Skeletal muscle cell (primary cell): ENCODE measurements at regions not wholly inside any gene's neighbourhood (a gene's known extent, or its start where the extent isn't known, plus 50 kb on each side); places are given as distances from the start of the nearest gene placed in this dataset.

Experiments used
- DNase-seq: peaks from one replicate; pipeline ENCODE4 v3.0.0-alpha.2; 2010; ENCODE audit warnings: low read depth
- H3K4me3 ChIP-seq: 2 replicates; pipeline ENCODE4 v1.5.1; 2011; ENCODE audit warnings: low read depth, mild to moderate bottlenecking, control low read depth, low read length, moderate library complexity

- no peak overlapping the region for H3K4me3 ChIP-seq
- no peak for DNase-seq
These were observed 1254.7 kb downstream of the BRD1 start for GRCh38 chr22:48572951-48573350.

GRCh38 chr22:48570912-48571311 is 1256.8 kb downstream of the BRD1 start:
- DNase-seq = no peak

GRCh38 chr22:48569476-48570233 is 1258.0 kb downstream of the BRD1 start:
- no peak overlapping the region for H3K4me3 ChIP-seq
- DNase-seq = no peak

More at GRCh38 chr22:48570912-48571311, 1256.8 kb downstream of the BRD1 start:
- H3K4me3 ChIP-seq = no peak overlapping the region

- no peak overlapping the region for H3K4me3 ChIP-seq
- DNase-seq = no peak
These were observed 1258.8 kb downstream of the BRD1 start for GRCh38 chr22:48568736-48569330.

- no peak for DNase-seq
- no peak overlapping the region for H3K4me3 ChIP-seq
These were observed 1260.3 kb downstream of the BRD1 start for GRCh38 chr22:48567213-48567975.

GRCh38 chr22:48566741-48567140 is 1260.9 kb downstream of the BRD1 start:
- H3K4me3 ChIP-seq = no peak overlapping the region
- no peak for DNase-seq

- DNase-seq = no peak
- no peak overlapping the region for H3K4me3 ChIP-seq
These were observed 1261.7 kb downstream of the BRD1 start for GRCh38 chr22:48565901-48566501.

- H3K4me3 ChIP-seq = no peak overlapping the region
- DNase-seq = no peak
These were observed 1262.7 kb downstream of the BRD1 start for GRCh38 chr22:48564995-48565394.

- DNase-seq = no peak
These were observed 1263.7 kb downstream of the BRD1 start for GRCh38 chr22:48563966-48564330.

GRCh38 chr22:48563118-48563965 is 1264.3 kb downstream of the BRD1 start:
- no peak overlapping the region for H3K4me3 ChIP-seq
- no peak for DNase-seq

More at GRCh38 chr22:48563966-48564330, 1263.7 kb downstream of the BRD1 start:
- H3K4me3 ChIP-seq = no peak overlapping the region

GRCh38 chr22:48561676-48562075 is 1266.0 kb downstream of the BRD1 start:
- no peak for DNase-seq
- no peak overlapping the region for H3K4me3 ChIP-seq

- no peak for DNase-seq
These were observed 1266.8 kb downstream of the BRD1 start for GRCh38 chr22:48560836-48561235.

GRCh38 chr22:48560389-48560751 is 1267.3 kb downstream of the BRD1 start:
- DNase-seq = no peak
- H3K4me3 ChIP-seq = no peak overlapping the region

More at GRCh38 chr22:48560836-48561235, 1266.8 kb downstream of the BRD1 start:
- H3K4me3 ChIP-seq = no peak overlapping the region

GRCh38 chr22:48559647-48560388 is 1267.9 kb downstream of the BRD1 start:
- no peak for DNase-seq

GRCh38 chr22:48558606-48559402 is 1268.9 kb downstream of the BRD1 start:
- DNase-seq = no peak
- no peak overlapping the region for H3K4me3 ChIP-seq

More at GRCh38 chr22:48559647-48560388, 1267.9 kb downstream of the BRD1 start:
- no peak overlapping the region for H3K4me3 ChIP-seq

GRCh38 chr22:48558016-48558415 is 1269.7 kb downstream of the BRD1 start:
- no peak for DNase-seq
- no peak overlapping the region for H3K4me3 ChIP-seq

- DNase-seq = no peak
These were observed 1270.2 kb downstream of the BRD1 start for GRCh38 chr22:48557473-48557872.

GRCh38 chr22:48556751-48557150 is 1270.9 kb downstream of the BRD1 start:
- no peak for DNase-seq
- H3K4me3 ChIP-seq = no peak overlapping the region

More at GRCh38 chr22:48557473-48557872, 1270.2 kb downstream of the BRD1 start:
- no peak overlapping the region for H3K4me3 ChIP-seq
